ENCODE measurements at regions not wholly inside any gene's neighbourhood (a gene's known extent, or its start where the extent isn't known, plus 50 kb on each side); places are given as distances from the start of the nearest gene placed in this dataset.

GRCh38 chr13:50334944-50335343 lies 319.7 kb downstream of the KCNRG start:
- WGBS (ENCODE audit: insufficient coverage, insufficient read length), result no CpG with 5 or more reads among the region's 5 CpGs
- H3K36me3 ChIP-seq (ENCODE audit: control insufficient read depth, insufficient read depth, low read length), result no peaks in the 10 kb centered on the region
- no peak overlapping the region for H3K27ac ChIP-seq (ENCODE audit: low read length)
- no peak for DNase-seq (ENCODE audit: low read depth, low spot score)
- H3K4me1 ChIP-seq (ENCODE audit: control insufficient read depth, insufficient read depth, low read length), result peaks cover 6% of the 10 kb centered on the region; the same call in 1 of the 2 replicates
- no peaks in the 10 kb centered on the region for H3K27me3 ChIP-seq (ENCODE audit: control insufficient read depth, insufficient read depth, low read length)
- H3K4me3 ChIP-seq (ENCODE audit: low read length), result no peak overlapping the region
- no peaks in the 10 kb centered on the region for H3K9me3 ChIP-seq (ENCODE audit: control insufficient read depth, insufficient read depth, low read length)

DNA sequence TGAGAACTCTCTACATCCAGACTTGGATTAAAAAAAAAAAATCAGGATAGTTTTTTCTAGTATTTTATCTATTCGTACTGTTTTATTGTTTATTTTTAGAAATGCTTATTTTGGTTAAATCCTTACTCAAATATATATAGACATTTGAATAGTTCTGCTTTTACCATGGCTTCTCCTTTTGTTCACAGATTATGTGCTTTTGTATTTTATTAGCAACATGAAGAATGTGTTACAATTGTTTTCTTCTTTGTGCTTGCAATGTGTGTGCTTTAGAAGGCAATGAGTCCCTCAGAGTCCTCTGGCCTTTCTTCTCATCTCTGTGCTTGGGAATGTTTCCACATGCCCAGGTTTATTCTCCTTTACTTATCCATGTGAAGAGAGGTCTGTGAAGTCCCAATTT lies 324.0 kb downstream of the KCNRG start:
- no peaks in the 10 kb centered on the region for H3K9me3 ChIP-seq (ENCODE audit: control insufficient read depth, insufficient read depth, low read length)
- H3K36me3 ChIP-seq (ENCODE audit: control insufficient read depth, insufficient read depth, low read length), result no peaks in the 10 kb centered on the region
- no peak overlapping the region for H3K4me3 ChIP-seq (ENCODE audit: low read length)
- peaks cover 6% of the 10 kb centered on the region; the same call in 1 of the 2 replicates for H3K4me1 ChIP-seq (ENCODE audit: control insufficient read depth, insufficient read depth, low read length)
- no CpG with 5 or more reads among the region's 1 CpG for WGBS (ENCODE audit: insufficient coverage, insufficient read length)
- no peak overlapping the region for H3K27ac ChIP-seq (ENCODE audit: low read length)
- H3K27me3 ChIP-seq (ENCODE audit: control insufficient read depth, insufficient read depth, low read length), result no peaks in the 10 kb centered on the region
- no peak for DNase-seq (ENCODE audit: low read depth, low spot score)

DNA sequence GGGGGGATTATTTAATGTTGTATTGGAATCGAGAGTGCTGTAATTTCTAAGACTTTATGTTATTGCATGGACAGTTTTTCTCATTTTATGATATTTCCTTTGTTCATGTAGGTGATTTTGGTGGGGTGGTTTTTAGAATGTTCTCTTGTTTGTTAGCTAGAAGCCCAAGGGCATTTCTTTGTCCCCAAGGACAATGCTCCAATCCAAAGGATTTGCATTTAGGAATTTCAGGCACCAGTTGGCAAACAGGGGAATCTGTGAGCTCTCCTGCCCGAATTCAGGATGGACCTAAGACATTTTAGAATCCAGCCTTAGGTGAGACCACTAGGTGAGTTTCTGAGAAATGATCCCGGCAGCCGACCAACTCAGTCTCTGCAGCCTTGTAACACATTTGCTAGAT lies 324.9 kb downstream of the KCNRG start:
- H3K4me3 ChIP-seq (ENCODE audit: low read length), result no peak overlapping the region
- no peak for DNase-seq (ENCODE audit: low read depth, low spot score)
- H3K36me3 ChIP-seq (ENCODE audit: control insufficient read depth, insufficient read depth, low read length), result no peaks in the 10 kb centered on the region
- no CpG with 5 or more reads among the region's 4 CpGs for WGBS (ENCODE audit: insufficient coverage, insufficient read length)
- peaks cover 6% of the 10 kb centered on the region; the same call in 1 of the 2 replicates for H3K4me1 ChIP-seq (ENCODE audit: control insufficient read depth, insufficient read depth, low read length)
- H3K27ac ChIP-seq (ENCODE audit: low read length), result no peak overlapping the region
- no peaks in the 10 kb centered on the region for H3K9me3 ChIP-seq (ENCODE audit: control insufficient read depth, insufficient read depth, low read length)
- H3K27me3 ChIP-seq (ENCODE audit: control insufficient read depth, insufficient read depth, low read length), result no peaks in the 10 kb centered on the region

- no peak for DNase-seq (ENCODE audit: low read depth, low spot score)
- no CpG with 5 or more reads among the region's 17 CpGs for WGBS (ENCODE audit: insufficient coverage, insufficient read length)
- H3K9me3 ChIP-seq (ENCODE audit: control insufficient read depth, insufficient read depth, low read length), result no peaks in the 10 kb centered on the region
- H3K27ac ChIP-seq (ENCODE audit: low read length), result no peak overlapping the region
- H3K4me3 ChIP-seq (ENCODE audit: low read length), result no peak overlapping the region
- peaks cover 6% of the 10 kb centered on the region; the same call in 1 of the 2 replicates for H3K4me1 ChIP-seq (ENCODE audit: control insufficient read depth, insufficient read depth, low read length)
- no peaks in the 10 kb centered on the region for H3K36me3 ChIP-seq (ENCODE audit: control insufficient read depth, insufficient read depth, low read length)
- H3K27me3 ChIP-seq (ENCODE audit: control insufficient read depth, insufficient read depth, low read length), result no peaks in the 10 kb centered on the region
Measured at GRCh38 chr13:50340551-50341287, 325.5 kb downstream of the KCNRG start.

DNA sequence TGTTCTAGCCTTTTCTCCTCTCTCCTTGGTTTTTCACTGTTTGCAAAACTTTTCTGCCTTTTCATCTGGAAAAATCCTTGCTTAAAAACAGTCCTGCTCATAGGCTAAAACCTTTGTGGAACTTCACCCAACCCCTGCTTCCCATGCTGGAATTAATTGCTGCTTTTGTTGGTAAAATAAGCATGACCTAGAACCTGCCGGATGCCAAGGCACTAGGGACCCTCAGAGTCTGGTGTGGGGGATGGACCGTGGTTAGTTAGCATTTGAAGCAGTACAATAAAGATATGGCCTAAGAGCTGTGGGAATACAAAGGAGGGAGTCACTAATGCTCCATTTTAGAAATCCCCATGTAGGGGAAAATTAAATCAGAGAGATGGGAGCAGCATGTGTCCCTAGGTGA lies 326.3 kb downstream of the KCNRG start:
- H3K4me3 ChIP-seq (ENCODE audit: low read length), result no peak overlapping the region
- no CpG with 5 or more reads among the region's 2 CpGs for WGBS (ENCODE audit: insufficient coverage, insufficient read length)

GRCh38 chr13:50344717-50345116 lies 329.5 kb downstream of the KCNRG start:
- H3K9me3 ChIP-seq (ENCODE audit: control insufficient read depth, insufficient read depth, low read length), result no peaks in the 10 kb centered on the region
- H3K36me3 ChIP-seq (ENCODE audit: control insufficient read depth, insufficient read depth, low read length), result no peaks in the 10 kb centered on the region
- H3K4me1 ChIP-seq (ENCODE audit: control insufficient read depth, insufficient read depth, low read length), result peaks cover 1% of the 10 kb centered on the region; the same call in 1 of the 2 replicates
- H3K27me3 ChIP-seq (ENCODE audit: control insufficient read depth, insufficient read depth, low read length), result no peaks in the 10 kb centered on the region
- DNase-seq (ENCODE audit: low read depth, low spot score), result no peak
- no peak overlapping the region for H3K27ac ChIP-seq (ENCODE audit: low read length)
- no CpG with 5 or more reads among the region's 3 CpGs for WGBS (ENCODE audit: insufficient coverage, insufficient read length)
- no peak overlapping the region for H3K4me3 ChIP-seq (ENCODE audit: low read length)

More for the DNA sequence above, 326.3 kb downstream of the KCNRG start:
- Histone ChIP-seq H3K9me3 (ENCODE audit: control insufficient read depth, insufficient read depth, low read length) (no peaks in the 10 kb centered on the region), H3K4me1 (ENCODE audit: control insufficient read depth, insufficient read depth, low read length) (peaks cover 6% of the 10 kb centered on the region; the same call in 1 of the 2 replicates), H3K36me3 (ENCODE audit: control insufficient read depth, insufficient read depth, low read length) (no peaks in the 10 kb centered on the region), H3K27ac (ENCODE audit: low read length) (no peak overlapping the region), H3K27me3 (ENCODE audit: control insufficient read depth, insufficient read depth, low read length) (no peaks in the 10 kb centered on the region)
- DNase-seq (ENCODE audit: low read depth, low spot score), result no peak

GRCh38 chr13:50345804-50346203 lies 330.6 kb downstream of the KCNRG start:
- Histone ChIP-seq H3K36me3 (ENCODE audit: control insufficient read depth, insufficient read depth, low read length) (no peaks in the 10 kb centered on the region), H3K9me3 (ENCODE audit: control insufficient read depth, insufficient read depth, low read length) (no peaks in the 10 kb centered on the region), H3K4me1 (ENCODE audit: control insufficient read depth, insufficient read depth, low read length) (no peaks in the 10 kb centered on the region), H3K27ac (ENCODE audit: low read length) (no peak overlapping the region), H3K4me3 (ENCODE audit: low read length) (no peak overlapping the region), H3K27me3 (ENCODE audit: control insufficient read depth, insufficient read depth, low read length) (no peaks in the 10 kb centered on the region)
- no peak for DNase-seq (ENCODE audit: low read depth, low spot score)
- WGBS (ENCODE audit: insufficient coverage, insufficient read length), result no CpG with 5 or more reads among the region's 1 CpG

DNA sequence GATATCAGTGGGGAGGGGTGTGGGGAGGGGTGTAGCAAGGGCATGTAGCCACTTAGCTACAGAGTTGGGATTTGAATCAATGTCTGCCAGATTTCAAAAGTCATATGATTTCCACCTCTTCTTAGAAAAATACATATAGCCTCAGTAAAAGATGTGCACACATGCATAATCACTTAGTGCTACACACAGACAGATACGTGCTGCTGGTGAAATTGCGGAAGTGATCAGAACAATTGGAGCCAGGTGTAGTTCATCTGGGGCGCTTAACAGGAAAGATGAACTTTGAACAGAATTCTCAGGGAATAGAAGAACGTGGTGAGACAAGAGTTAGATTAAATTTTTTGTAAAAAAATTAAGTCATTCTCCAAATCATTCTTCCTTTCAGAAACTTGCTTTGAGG lies 333.1 kb downstream of the KCNRG start:
- WGBS (ENCODE audit: insufficient coverage, insufficient read length), result no CpG with 5 or more reads among the region's 4 CpGs
- no peaks in the 10 kb centered on the region for H3K36me3 ChIP-seq (ENCODE audit: control insufficient read depth, insufficient read depth, low read length)
- no peak overlapping the region for H3K4me3 ChIP-seq (ENCODE audit: low read length)
- no peaks in the 10 kb centered on the region for H3K9me3 ChIP-seq (ENCODE audit: control insufficient read depth, insufficient read depth, low read length)
- H3K27me3 ChIP-seq (ENCODE audit: control insufficient read depth, insufficient read depth, low read length), result no peaks in the 10 kb centered on the region
- no peak overlapping the region for H3K27ac ChIP-seq (ENCODE audit: low read length)
- no peaks in the 10 kb centered on the region for H3K4me1 ChIP-seq (ENCODE audit: control insufficient read depth, insufficient read depth, low read length)
- DNase-seq (ENCODE audit: low read depth, low spot score), result no peak

DNA sequence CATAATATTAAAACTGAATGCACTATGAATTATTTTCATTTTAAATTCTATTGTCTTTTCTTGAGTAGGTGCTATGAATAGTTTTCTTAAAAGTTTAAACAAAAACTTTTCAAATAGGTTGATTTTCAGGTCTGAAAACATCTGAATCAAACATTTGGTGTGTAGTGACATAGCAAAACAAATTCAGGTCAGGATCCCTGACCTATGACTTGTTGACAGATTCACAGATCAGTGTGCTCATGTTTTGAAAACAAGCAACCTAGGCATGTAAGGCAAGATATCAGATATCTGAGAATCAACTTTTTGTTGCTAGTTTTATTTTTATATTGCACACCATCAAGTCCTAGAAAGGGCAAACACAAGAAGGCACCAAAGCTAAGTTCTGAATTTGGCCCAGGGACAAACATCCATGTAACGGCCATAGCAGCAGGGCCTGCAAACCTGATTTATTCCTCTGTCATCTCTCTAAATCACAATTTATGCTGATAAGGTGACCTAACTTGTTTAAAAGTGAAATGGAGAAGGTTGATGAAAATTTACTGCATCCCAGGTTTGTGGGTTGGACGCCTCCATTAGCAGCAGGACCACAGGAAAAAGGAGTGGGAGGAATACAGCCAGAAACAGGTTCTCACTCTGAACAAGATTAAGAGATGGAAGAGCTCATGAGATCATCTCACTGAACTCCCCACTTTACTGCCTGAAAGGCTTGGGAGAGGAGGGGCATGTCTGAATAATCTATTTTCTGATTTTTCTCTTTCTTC lies 337.7 kb downstream of the KCNRG start:
- no CpG with 5 or more reads among the region's 2 CpGs for WGBS (ENCODE audit: insufficient coverage, insufficient read length)
- no peaks in the 10 kb centered on the region for H3K36me3 ChIP-seq (ENCODE audit: control insufficient read depth, insufficient read depth, low read length)
- no peaks in the 10 kb centered on the region for H3K4me1 ChIP-seq (ENCODE audit: control insufficient read depth, insufficient read depth, low read length)
- H3K4me3 ChIP-seq (ENCODE audit: low read length), result no peak overlapping the region
- no peaks in the 10 kb centered on the region for H3K9me3 ChIP-seq (ENCODE audit: control insufficient read depth, insufficient read depth, low read length)
- no peaks in the 10 kb centered on the region for H3K27me3 ChIP-seq (ENCODE audit: control insufficient read depth, insufficient read depth, low read length)
- no peak for DNase-seq (ENCODE audit: low read depth, low spot score)
- no peak overlapping the region for H3K27ac ChIP-seq (ENCODE audit: low read length)

DNA sequence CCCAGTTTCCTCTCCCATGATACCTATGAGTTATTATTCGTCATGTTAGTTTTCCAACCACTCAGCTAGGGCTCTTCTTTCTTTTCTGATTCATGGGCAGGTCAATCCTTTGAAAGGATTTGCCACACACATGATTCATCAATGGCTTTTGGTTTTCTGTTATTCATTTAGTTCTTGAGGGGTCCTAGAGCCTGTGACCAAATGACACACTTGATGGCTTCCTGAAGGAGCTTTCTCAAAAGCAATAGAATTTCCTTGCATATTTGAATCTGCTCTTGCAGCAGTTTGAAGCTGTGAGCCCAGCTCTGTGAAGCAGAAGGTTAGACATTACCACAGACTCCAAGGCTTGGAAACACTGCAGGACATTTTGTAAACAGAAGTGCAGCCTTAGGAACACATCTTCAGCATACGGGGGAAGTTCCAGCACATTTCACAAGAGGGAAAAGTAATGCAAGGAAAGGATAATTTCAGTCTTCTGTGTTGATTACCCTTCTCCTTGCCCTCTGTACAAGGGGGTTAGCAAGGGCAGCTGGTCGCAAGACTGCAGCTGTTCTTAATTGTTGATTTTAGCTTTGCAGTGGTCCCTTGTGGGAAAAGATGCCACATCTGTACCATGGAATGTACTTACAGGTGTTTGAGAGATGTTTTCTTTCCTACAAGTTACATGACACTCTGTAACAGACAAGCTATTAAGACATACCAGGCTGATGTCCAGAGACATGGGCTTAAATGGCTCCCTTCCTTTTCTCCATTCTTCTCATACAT lies 338.6 kb downstream of the KCNRG start:
- DNase-seq (ENCODE audit: low read depth, low spot score), result no peak
- no CpG with 5 or more reads among the region's 3 CpGs for WGBS (ENCODE audit: insufficient coverage, insufficient read length)
- no peaks in the 10 kb centered on the region for H3K27me3 ChIP-seq (ENCODE audit: control insufficient read depth, insufficient read depth, low read length)
- H3K4me1 ChIP-seq (ENCODE audit: control insufficient read depth, insufficient read depth, low read length), result no peaks in the 10 kb centered on the region
- no peaks in the 10 kb centered on the region for H3K9me3 ChIP-seq (ENCODE audit: control insufficient read depth, insufficient read depth, low read length)
- no peaks in the 10 kb centered on the region for H3K36me3 ChIP-seq (ENCODE audit: control insufficient read depth, insufficient read depth, low read length)
- H3K27ac ChIP-seq (ENCODE audit: low read length), result no peak overlapping the region
- no peak overlapping the region for H3K4me3 ChIP-seq (ENCODE audit: low read length)

Data from iPS DF 6.9 (cell line).